HCT116 (cell line): ENCODE measurements at regions not wholly inside any gene's neighbourhood (a gene's known extent, or its start where the extent isn't known, plus 50 kb on each side); places are given as distances from the start of the nearest gene placed in this dataset.
A peak's percentile ranks its signal among the peaks of the same experiment; 100 is the strongest.

Experiments
- ATAC-seq: fragments of 200-7000 bp; cut with Tn5 transposase; 2 replicates; pipeline ENCODE4 v1.9.1; 2020; ENCODE audit warnings: mild to moderate bottlenecking, moderate library complexity
- BruUV-seq: library from RNA; stranded (reverse); fragments of 400-500 nt; replicated peaks from 2 replicates; lab custom pipeline; 2021; lab: Mats Ljungman, UMichigan
- CTCF ChIA-PET: fragments of 300-600 bp; sonication (Branson Sonifier 250); formaldehyde crosslinking; loops from one replicate; lab custom pipeline; 2021; ENCODE audit warnings: antibody characterized with exemption; lab: Charles Lee
- POLR2A ChIA-PET: fragments of 300-600, 350-600 bp; sonication (Branson Sonifier 250); formaldehyde crosslinking; loops from one replicate; lab custom pipeline; 2021; ENCODE audit warnings: antibody characterized with exemption; lab: Charles Lee
- RAD21 ChIA-PET, 2 experiments: fragments of 300-600 bp; sonication (Branson Sonifier 250); formaldehyde crosslinking; loops; one replicate each; lab custom pipeline; 2023; ENCODE audit warnings: low total read pairs in 2 of 2; ENCODE audit not compliant: uncharacterized antibody in 2 of 2, unreplicated experiment in 2 of 2, low non-redundant PET in 1 of 2; lab: Charles Lee
- DNase-seq: peaks from one replicate; pipeline ENCODE4 v3.0.0-alpha.2; 2010; ENCODE audit warnings: low read depth, low spot score
- H2AFZ ChIP-seq: fragments of 200-600 bp; shearing (Covaris generic), sonication (generic); 2 replicates; pipeline ENCODE4 v1.6.1; 2017; ENCODE audit warnings: low read depth, mixed run types, mixed read lengths, antibody characterized with exemption, low read length; ENCODE audit not compliant: poor library complexity, severe bottlenecking
- H3K27ac ChIP-seq: 2 replicates; pipeline ENCODE4 v1.5.1; 2012; ENCODE audit warnings: low read depth, low read length
- H3K27me3 ChIP-seq: fragments of 200-600 bp; sonication (generic); 2 replicates; pipeline ENCODE4 v1.6.1; 2016; ENCODE audit warnings: mixed run types, low read length, mixed read lengths; ENCODE audit not compliant: insufficient read depth
- H3K36me3 ChIP-seq, 2 experiments: fragments of 200-500 bp in 1 of 2; fragments of 200-600 bp in 1 of 2; sonication (Bioruptor generic) in 1 of 2; sonication (generic) in 1 of 2; 2 replicates each; pipeline versions ENCODE4 v1.5.1 to v1.6.1; 2014 to 2016; ENCODE audit warnings: low read length in 2 of 2, inconsistent platforms in 1 of 2, mixed read lengths in 1 of 2, mixed run types in 1 of 2; ENCODE audit not compliant: insufficient read depth in 2 of 2, control insufficient read depth in 1 of 2
- H3K4me1 ChIP-seq, 2 experiments: fragments of 200-600 bp in 1 of 2; sonication (generic) in 1 of 2; 2 replicates each; pipeline versions ENCODE4 v1.5.1 to v1.6.1; 2012 to 2017; ENCODE audit warnings: low read length in 2 of 2, inconsistent platforms in 1 of 2, mild to moderate bottlenecking in 1 of 2, mixed read lengths in 1 of 2, mixed run types in 1 of 2, moderate library complexity in 1 of 2; ENCODE audit not compliant: insufficient read depth in 2 of 2, control insufficient read depth in 1 of 2
- H3K4me2 ChIP-seq: fragments of 200-600 bp; sonication (generic); 2 replicates; pipeline ENCODE4 v1.6.1; 2017; ENCODE audit warnings: mixed run types, low read length, mixed read lengths
- H3K4me3 ChIP-seq, 2 experiments: fragments of 200-600 bp in 1 of 2; sonication (generic) in 1 of 2; replicated peaks in 1 of 2; 2 replicates each; pipeline ENCODE4 v1.5.1; 2011 to 2016; ENCODE audit warnings: low read length in 2 of 2, control low read depth in 1 of 2, low read depth in 1 of 2, mild to moderate bottlenecking in 1 of 2, mixed read lengths in 1 of 2, mixed run types in 1 of 2
- H3K79me2 ChIP-seq: fragments of 200-600 bp; sonication (generic); 2 replicates; pipeline ENCODE4 v1.6.1; 2017; ENCODE audit warnings: mild to moderate bottlenecking, mixed run types, low read length, moderate library complexity, mixed read lengths; ENCODE audit not compliant: insufficient read depth
- H3K9ac ChIP-seq: fragments of 200-600 bp; sonication (generic); 2 replicates; pipeline ENCODE4 v1.6.1; 2016; ENCODE audit warnings: low read length, mixed read lengths
- H3K9me2 ChIP-seq: fragments of 200-600 bp; sonication (generic), shearing (Covaris generic); 2 replicates; pipeline ENCODE4 v1.6.1; 2017; ENCODE audit warnings: mixed run types, mild to moderate bottlenecking, moderate library complexity; ENCODE audit not compliant: insufficient read depth
- H3K9me3 ChIP-seq, 2 experiments: fragments of 200-500 bp in 1 of 2; fragments of 200-600 bp in 1 of 2; sonication (Bioruptor generic) in 1 of 2; sonication (generic) in 1 of 2; 2 replicates each; pipeline ENCODE4 v1.6.1; 2014 to 2017; ENCODE audit warnings: low read length in 2 of 2, mixed read lengths in 2 of 2, inconsistent platforms in 1 of 2, low read depth in 1 of 2, mild to moderate bottlenecking in 1 of 2, mixed run types in 1 of 2, moderate library complexity in 1 of 2; ENCODE audit not compliant: control insufficient read depth in 1 of 2, insufficient read depth in 1 of 2
- H4K20me1 ChIP-seq: fragments of 200-600 bp; sonication (generic), shearing (Covaris generic); 2 replicates; pipeline ENCODE4 v1.6.1; 2017; ENCODE audit warnings: mixed run types, mild to moderate bottlenecking, moderate library complexity; ENCODE audit not compliant: insufficient read depth
- CTCF ChIP-seq, 3 experiments: fragments of 200-600 bp in 1 of 3; sonication (generic) in 1 of 3; IDR thresholded peaks in 2 of 3; conservative IDR thresholded peaks in 1 of 3; 2 replicates each; pipeline ENCODE4 v1.5.1; 2012 to 2017; ENCODE audit warnings: low read depth in 2 of 3, low read length in 2 of 3, antibody characterized with exemption in 1 of 3, borderline replicate concordance in 1 of 3, control low read depth in 1 of 3, mild to moderate bottlenecking in 1 of 3, mixed read lengths in 1 of 3, mixed run types in 1 of 3, moderate library complexity in 1 of 3; ENCODE audit not compliant: insufficient read depth in 1 of 3
- EGR1 ChIP-seq: IDR thresholded peaks from 2 replicates; pipeline ENCODE4 v1.6.1; 2012; ENCODE audit warnings: low read depth
- ELF1 ChIP-seq: IDR thresholded peaks from 2 replicates; pipeline ENCODE4 v1.6.1; 2012; ENCODE audit warnings: low read depth, borderline replicate concordance
- FOSL1 ChIP-seq: IDR thresholded peaks from 2 replicates; pipeline ENCODE4 v1.6.1; 2012; ENCODE audit warnings: low read depth
- JUND ChIP-seq: IDR thresholded peaks from 2 replicates; pipeline ENCODE4 v1.6.1; 2012
- POLR2AphosphoS5 ChIP-seq: IDR thresholded peaks from 2 replicates; pipeline ENCODE4 v1.6.1; 2011; ENCODE audit warnings: mild to moderate bottlenecking, low read depth, low read length, moderate library complexity
- REST ChIP-seq: IDR thresholded peaks from 2 replicates; pipeline ENCODE4 v1.6.1; 2012; ENCODE audit warnings: low read depth
- SIN3A ChIP-seq: IDR thresholded peaks from 2 replicates; pipeline ENCODE4 v1.6.1; 2012; ENCODE audit warnings: low read depth
- TCF7L2 ChIP-seq: IDR thresholded peaks from 2 replicates; pipeline ENCODE4 v1.7.0; 2011; ENCODE audit warnings: borderline replicate concordance, inconsistent platforms; ENCODE audit not compliant: insufficient read depth, insufficient read length; ENCODE audit errors: extremely low read depth
- ZBTB33 ChIP-seq: IDR thresholded peaks from 2 replicates; pipeline ENCODE4 v1.6.1; 2011; ENCODE audit warnings: mild to moderate bottlenecking, low read length, moderate library complexity; ENCODE audit not compliant: insufficient replicate concordance; ENCODE audit errors: extremely low read depth
- ZNF274 ChIP-seq: fragments of 200-500 bp; sonication (Bioruptor generic); IDR thresholded peaks from 2 replicates; pipeline ENCODE4 v1.6.1; 2014; ENCODE audit warnings: mild to moderate bottlenecking, low read depth, low read length, inconsistent platforms
- intact Hi-C: fragments of 100-400 bp; cut with micrococcal nuclease; formaldehyde crosslinking; loops from 2 replicates; pipeline ENCODE4 v1.10.0; 2022

- TF ChIP-seq ELF1 (no peak), FOSL1 (0 out of 2 replicates have a peak, but pooled peaks have one; percentile 17)
- no peak overlapping the region for H3K4me2 ChIP-seq
- H2AFZ ChIP-seq = no peak overlapping the region
- ChIA-PET CTCF (no interaction called here), RAD21 (no interaction called here), POLR2A (no interaction called here)
- no peaks in the 10 kb centered on the region for H3K36me3 ChIP-seq
- intact Hi-C loops = no loop called here
- BruUV-seq = no TSS peak
- no peak overlapping the region for H3K9ac ChIP-seq
- DNase-seq (no peak), ATAC-seq (no peak)
- no peaks in the 10 kb centered on the region for H3K9me3 ChIP-seq
- H4K20me1 ChIP-seq = no peaks in the 10 kb centered on the region
- H3K4me3 ChIP-seq = no peak overlapping the region
- no peaks in the 10 kb centered on the region for H3K79me2 ChIP-seq
- no peak overlapping the region for H3K27ac ChIP-seq
- no peaks in the 10 kb centered on the region for H3K27me3 ChIP-seq
- H3K9me2 ChIP-seq = no peaks in the 10 kb centered on the region
- peaks cover 0 to 6% of the 10 kb centered on the region in 2 experiments; a peak in 1 of 4 replicates for H3K4me1 ChIP-seq
Measured at GRCh38 chr5:40402007-40402364, 277.7 kb upstream of the PTGER4 start.

GRCh38 chr5:40401284-40402006, 278.3 kb upstream of the PTGER4 start:
- H3K4me2 ChIP-seq = no peak overlapping the region
- peaks cover 0 to 6% of the 10 kb centered on the region in 2 experiments; a peak in 1 of 4 replicates for H3K4me1 ChIP-seq
- H3K4me3 ChIP-seq = no peak overlapping the region
- H2AFZ ChIP-seq = no peak overlapping the region
- RAD21 ChIA-PET = no interaction called here
- DNase-seq = no peak
- CTCF ChIA-PET = no interaction called here
- no peaks in the 10 kb centered on the region for H4K20me1 ChIP-seq
- no peaks in the 10 kb centered on the region for H3K9me2 ChIP-seq
- H3K79me2 ChIP-seq = no peaks in the 10 kb centered on the region
- BruUV-seq = no TSS peak
- no peak overlapping the region for H3K9ac ChIP-seq
- H3K9me3 ChIP-seq = no peaks in the 10 kb centered on the region
- POLR2A ChIA-PET = no interaction called here
- no peaks in the 10 kb centered on the region for H3K36me3 ChIP-seq
- ATAC-seq = no peak
- H3K27me3 ChIP-seq = no peaks in the 10 kb centered on the region
- intact Hi-C loops = no loop called here
- H3K27ac ChIP-seq = no peak overlapping the region
- TF ChIP-seq REST (no peak), ZNF274 (no peak), CTCF (IDR thresholded peaks at IDR 0.05 in 2 of 3, conservative IDR thresholded peaks at IDR 0.05 in 1 of 3; ENCODE audit: borderline replicate concordance in 1 of 3, insufficient read depth in 1 of 3, low read depth in 2 of 3, low read length in 2 of 3) (no peak), JUND (no peak), ZBTB33 (no peak), SIN3A (no peak), ELF1 (no peak), TCF7L2 (no peak), POLR2AphosphoS5 (no peak), EGR1 (no peak)
